ENCODE measurements at regions not wholly inside any gene's neighbourhood (a gene's known extent, or its start where the extent isn't known, plus 50 kb on each side); places are given as distances from the start of the nearest gene placed in this dataset.
"Not testable (repeated sequence)": the region's sequence is repeated elsewhere in the genome, so short reads cannot be mapped to it uniquely, and the experiment has no call there.

DNA sequence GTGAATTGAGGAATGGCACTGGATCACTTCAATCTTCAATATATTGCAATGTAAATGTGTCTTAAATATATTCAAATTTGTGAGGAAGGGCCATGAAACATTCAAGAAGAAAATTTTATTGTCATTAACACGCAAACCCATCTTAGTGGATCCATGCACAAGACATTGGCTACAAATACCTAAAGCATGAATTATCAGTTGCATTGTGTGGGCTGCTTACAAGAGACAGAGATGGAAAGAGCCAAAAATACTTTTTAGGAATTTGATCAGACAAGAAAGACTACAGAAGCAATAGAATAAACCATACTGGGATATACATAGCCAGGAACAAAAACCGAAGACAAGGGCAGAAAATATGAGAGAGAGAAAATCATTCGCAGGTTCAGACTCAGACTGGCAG lies 616.2 kb upstream of the GRIA3 start:
- no peak for DNase-seq (ENCODE audit: low read depth)

DNA sequence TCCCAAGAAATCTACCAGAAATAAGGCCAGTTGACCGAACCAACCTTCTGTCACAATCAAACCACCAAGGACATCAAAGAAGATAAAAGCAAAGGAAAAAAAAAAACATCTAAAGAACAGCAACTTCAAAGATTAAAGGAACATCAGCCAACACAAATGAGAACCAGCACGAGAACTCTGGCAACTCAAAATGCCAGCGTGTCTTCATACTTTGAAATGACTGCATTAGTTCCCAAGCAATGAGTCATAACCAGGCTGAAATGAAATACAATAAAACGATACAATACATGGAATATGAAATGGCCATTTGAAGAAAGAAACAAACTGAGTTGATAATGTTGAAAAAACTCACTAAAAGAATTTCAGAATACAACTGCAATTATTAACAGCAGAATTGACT lies 611.6 kb upstream of the GRIA3 start:
- no peak for DNase-seq (ENCODE audit: low read depth)

DNA sequence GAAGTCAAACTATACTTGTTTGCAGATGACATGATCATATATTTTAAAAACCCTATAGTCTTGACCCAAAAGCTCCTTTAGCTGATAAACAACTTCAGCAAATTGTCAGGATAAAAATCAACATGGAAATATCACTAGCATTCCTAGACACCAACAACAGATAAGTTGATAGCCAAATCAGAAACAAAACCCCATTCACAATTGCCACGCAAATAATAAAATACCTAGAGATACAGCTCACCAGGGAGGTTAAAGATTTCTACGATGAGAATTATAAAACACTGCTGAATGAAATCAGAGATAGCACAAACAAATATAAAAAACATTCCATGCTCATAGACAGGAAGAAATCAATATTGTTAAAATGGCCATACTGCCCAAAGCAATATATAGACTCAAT lies 605.0 kb upstream of the GRIA3 start:
- DNase-seq (ENCODE audit: low read depth): no peak

DNA sequence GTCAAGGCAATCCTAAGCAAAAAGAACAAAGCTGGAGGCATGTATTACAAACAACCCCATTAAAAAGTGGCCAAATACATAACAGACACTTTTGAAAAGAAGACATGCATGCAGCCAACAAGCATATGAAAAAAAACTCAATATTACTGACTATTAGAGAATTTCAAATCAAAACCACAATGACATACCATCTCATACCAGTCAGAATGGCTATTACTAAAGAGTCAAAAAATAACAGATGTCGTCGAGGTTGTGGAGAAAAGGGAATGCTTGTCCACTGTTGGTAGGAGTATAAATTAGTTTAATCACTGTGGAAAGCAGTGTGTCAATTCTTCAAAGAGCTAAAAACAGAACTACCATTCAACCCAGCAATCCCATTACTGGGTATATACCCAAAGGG lies 604.6 kb upstream of the GRIA3 start:
- DNase-seq (ENCODE audit: low read depth): no peak

DNA sequence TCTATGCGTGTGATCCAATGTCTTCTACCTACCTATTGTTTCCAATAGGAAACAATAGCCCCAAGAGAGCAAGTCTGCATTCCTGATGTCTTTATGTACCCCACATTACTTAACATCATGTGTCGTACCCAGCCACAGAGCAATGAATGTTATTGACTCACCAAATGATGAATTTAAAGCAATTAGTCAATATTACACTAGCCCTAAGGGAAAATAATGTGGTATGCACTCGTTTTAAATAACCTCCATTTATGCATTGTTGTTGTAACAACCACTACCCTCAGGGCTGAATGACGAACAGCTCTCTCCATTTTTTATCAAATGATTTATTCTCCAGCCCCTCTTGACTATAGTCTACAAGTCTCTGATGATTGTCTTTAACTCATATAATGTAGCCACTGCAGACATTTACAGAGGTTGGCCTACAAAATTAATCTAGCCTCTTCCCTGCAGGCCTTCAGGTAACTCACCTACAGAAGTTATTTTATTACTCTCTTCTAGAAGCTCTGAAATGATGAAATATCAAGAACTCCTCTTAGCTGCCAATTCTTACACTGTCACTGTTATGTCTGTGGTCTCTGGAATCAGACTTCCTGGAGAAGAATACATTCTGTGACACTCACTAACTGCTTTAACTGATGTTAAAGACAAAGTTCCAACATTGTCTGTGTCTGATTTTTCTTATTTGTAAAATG lies 601.7 kb upstream of the GRIA3 start:
- no peak for DNase-seq (ENCODE audit: low read depth)

DNA sequence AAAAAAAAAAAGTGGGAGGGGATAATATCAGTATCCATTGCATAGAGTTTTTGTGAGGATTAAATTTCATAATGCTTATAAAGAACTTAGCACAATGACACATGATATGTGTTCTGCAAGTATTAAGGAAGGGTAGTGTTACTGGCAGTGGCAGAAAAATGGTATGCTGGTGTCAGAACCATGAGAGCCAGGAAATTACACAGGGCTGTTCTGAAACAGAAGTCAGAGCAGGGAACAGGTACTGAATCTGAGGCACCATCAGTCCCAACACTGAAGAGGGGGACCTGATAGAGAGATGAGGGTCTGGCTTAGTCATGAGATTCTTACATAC lies 601.1 kb upstream of the GRIA3 start:
- DNase-seq (ENCODE audit: low read depth): no peak

DNA sequence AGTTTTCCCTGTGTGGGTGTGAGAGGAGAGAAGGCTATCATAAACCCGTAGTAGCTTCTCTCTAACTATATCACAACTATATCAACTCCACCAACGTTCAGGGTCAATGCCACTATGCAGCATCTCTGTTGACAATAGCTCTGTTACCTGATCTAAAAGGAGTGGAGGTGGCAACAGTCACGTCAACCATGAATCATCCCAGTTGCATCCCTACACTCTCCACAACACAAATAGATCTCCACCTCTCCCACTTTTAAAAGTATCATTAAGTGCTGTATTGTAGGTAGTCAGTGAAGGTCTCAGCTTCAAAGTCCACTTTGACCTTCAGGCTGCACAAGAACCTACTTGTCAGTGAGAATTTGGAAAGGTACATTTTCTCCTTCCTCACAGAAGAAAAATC lies 600.5 kb upstream of the GRIA3 start:
- no peak for DNase-seq (ENCODE audit: low read depth)

DNA sequence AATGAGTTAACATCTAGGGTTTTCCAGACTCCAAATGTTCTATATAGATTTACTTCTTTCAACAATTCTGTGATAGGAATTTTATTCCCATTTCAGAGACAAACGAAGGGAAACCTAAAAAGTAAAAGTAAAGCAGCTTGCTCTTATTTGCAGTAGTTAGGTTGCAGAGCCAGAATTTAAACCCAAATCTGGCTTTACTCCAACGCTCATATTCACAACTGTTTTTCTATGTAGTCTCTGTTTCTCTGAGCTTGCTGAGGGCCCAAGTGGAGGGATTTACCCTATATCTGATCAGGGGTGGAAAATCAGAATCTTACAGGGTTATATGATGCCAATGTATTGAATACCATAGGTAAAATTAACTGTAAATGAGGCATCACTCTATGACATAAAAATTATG lies 599.1 kb upstream of the GRIA3 start:
- no peak for DNase-seq (ENCODE audit: low read depth)

DNA sequence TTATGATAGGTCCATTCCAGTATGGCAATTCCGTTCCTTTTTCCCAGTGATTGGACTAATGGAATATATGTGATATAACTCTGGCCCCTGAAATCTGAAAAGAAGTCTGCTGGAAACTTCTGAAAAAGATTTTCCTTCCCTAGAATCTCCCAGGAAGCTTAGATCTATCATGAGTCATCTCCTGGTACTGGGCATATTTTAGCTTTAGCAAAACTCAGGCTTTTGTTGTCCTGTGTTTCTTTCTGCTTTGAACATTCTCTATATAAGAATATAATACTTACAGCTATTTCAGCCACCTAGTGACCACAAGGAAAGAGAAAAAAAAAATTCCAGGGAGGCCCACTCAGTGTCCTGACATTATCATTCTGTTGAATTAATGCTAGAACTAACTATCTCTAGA lies 597.2 kb upstream of the GRIA3 start:
- no peak for DNase-seq (ENCODE audit: low read depth)

DNA sequence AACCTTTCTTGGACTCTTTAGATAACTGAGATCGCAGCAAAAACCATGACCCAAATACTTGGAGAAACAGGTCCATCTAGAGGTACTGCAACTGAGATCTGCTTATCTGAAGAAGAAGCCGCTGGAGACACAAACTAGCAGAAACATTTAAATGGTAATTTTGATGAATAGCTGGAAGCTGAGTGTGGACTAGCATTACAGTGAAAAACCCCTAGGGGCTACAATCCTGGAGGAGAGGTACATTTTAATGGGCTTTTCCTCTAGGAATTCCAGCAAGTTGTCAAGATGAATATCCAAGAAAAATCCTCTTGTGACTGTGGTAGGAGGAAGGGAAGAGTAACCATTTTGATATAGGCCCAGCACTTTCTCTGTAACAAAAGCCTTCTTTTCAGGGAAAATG lies 592.5 kb upstream of the GRIA3 start:
- DNase-seq (ENCODE audit: low read depth): no peak

DNA sequence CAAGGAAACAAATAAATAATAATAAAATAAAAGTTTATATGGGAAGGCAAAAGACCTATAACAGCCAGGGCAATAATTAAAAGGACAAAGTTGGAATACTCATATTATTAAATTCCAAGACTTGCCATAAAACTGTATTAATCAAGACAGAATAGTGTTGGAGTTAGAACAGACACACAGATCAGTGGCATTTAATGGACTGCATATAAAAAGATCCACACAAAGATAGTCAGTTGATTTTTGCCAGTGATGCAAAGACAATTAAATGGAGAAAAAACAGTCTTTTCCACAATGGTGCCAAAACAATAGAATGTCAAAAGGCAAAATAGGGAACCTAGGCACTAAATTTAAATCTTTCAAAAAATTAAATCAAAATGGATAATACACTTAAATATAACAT lies 587.1 kb upstream of the GRIA3 start:
- DNase-seq (ENCODE audit: low read depth): no peak

DNA sequence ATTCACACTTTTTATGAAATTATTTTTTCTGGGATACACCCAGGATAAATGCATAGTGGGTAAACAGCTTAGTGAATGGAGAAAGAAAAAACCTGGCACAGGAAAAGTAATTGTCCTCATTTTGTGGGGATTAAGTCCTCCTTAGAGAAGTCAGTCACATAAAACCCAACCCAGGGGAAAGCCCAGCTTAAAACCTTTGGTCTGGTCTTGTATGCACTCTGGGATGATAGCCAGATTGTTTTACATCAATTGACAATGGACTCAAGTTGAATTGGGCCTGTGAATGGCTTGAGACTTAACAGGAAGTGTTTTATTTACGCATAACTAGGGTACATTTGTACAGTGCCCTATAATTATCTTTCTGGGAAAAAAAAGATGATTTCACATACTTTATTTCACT lies 561.3 kb upstream of the GRIA3 start:
- DNase-seq (ENCODE audit: low read depth): no peak

DNA sequence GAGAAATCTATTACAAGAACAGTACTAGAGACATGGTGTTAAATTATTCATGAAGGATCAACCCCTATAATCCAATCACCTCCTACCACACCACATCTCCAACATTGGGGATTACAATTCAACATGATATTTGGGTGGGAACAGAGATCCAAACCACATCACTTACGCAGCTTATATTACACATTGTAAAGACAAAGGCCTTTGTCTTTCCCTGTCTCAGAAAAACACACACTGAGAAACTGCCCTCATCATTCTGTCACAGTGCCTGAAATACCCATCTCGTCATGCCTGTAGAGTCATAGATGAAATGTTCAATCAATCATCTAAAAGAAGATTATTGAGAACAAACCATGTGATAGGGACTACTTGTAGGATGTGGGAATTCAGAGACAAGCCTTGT lies 558.8 kb upstream of the GRIA3 start:
- DNase-seq (ENCODE audit: low read depth): no peak

DNA sequence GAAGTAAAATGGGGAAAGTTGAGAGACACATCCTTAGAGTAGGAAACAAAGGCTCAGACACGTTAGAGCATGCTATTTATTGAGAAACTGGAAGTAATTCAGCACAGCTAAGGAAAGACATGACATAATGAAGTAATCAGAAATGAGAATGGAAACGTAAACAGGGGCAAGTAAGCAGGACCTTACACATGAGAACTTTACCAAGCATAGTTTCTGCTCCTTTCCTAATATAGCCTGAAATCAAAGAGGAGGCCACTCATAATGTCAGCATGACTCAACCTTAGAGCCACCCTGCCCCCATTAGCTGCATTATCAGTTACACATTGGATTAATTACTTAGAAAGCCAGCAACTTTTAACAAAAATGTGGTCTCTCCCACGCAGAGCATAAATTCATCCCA lies 558.3 kb upstream of the GRIA3 start:
- no peak for DNase-seq (ENCODE audit: low read depth)

DNA sequence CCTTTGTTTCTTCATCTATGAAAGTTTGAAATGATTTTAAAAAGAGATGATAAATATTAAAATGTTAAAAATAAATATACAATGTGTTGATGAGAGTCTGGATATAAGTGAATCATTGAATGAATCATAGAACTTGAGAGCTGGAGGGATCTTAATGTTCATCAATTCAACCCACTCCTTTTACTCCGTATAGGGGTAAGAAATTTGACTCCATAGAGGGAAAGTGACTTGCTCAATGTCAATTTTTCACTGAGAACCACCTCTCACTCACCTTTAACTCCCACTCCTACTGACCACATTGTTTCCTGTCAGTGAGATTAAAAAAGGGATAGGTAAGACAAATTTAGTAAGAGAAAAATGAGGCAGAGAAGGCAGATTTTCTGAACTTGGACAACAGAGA lies 557.2 kb upstream of the GRIA3 start:
- no peak for DNase-seq (ENCODE audit: low read depth)

DNA sequence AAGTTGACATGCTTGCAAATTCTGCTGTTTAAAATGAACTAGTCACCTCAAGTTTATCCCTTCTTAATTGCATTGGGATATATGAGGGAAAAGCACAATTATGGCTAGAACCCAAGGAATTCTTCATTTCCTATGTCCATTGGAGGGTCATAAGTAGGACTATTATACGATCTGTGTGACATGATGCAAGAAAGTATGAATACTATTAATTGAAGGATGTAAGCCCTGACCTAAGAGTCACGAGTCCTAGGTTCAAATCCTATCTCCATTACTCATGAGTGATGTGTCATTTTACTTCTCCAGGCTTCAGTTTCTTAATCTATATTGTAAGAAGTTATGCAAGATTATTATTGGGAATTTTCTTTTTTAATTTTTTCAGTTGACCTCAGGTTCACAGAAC lies 542.9 kb upstream of the GRIA3 start:
- DNase-seq (ENCODE audit: low read depth): no peak

DNA sequence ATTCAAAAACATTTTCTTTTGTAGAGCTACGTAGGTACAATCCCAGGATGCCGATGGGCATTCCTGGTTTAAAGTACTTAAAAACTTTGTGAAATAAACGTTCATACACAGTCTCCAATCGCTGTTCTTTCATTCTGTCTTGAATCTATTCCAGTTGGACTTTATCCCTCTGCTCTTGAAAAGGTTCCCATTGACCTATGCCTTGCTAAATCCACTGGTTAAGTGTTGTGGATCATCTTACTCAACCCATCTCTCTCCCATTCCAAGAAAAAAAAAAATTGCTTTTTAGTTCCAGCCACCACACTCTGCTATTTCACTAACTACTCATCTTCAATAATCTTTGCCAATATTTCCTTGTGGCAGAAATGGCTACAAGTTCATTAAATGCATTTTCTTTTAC lies 542.3 kb upstream of the GRIA3 start:
- no peak for DNase-seq (ENCODE audit: low read depth)

DNA sequence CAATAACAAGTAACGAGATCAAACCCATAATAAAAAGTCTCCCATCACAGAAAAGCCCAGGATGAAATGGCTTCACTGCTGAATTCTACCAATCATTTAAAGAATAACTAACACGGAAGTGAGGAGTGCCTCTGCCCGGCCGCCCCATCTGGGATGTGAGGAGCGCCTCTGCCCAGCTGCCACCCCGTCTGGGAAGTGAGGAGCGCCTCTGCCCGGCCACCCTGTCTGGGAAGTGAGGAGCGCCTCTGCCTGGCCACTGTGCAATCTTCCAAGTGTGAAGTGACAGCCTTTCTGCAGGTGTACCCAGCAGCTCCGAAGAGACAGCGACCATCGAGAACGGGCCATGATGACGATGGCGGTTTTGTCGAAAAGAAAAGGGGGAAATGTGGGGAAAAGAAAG lies 528.8 kb upstream of the GRIA3 start:
- DNase-seq (ENCODE audit: low read depth): not testable (repeated sequence)

DNA sequence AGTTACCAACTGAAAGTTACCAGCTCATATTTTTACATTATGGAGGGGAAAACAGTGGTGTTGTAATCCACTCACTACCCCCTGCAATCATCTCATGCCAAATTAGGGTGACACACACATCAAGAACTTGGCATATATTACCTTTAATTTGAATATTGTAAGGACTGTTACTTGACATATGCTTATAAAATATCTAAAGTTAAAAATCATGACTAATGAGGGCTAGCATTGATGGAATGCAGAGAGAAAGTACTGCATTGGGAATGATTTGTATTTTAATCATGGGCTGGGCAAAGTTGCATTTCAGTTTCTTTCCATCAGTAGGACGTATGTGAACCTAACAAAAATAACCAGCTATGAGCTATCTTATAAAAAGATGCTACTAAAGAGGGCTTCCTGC lies 517.5 kb upstream of the GRIA3 start:
- DNase-seq (ENCODE audit: low read depth): no peak

DNA sequence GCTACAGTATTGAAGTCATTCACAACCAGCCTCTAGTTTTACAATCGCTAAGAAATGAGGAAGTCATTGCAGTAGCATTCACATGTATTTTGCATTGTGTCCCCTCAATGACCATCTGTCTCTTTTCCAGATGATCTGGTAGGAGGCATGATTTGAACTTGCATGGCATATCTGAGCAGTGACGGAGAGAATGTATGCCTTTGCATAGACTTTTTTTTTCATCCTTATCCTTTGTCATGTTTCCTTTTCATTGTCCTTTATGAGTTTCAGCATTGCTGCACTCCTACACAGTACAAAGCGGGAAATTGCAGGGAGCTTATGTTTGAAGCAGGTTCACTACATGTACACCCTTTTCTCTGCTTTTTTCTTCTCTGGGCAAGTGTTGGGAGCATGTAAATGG lies 516.4 kb upstream of the GRIA3 start:
- no peak for DNase-seq (ENCODE audit: low read depth)

DNA sequence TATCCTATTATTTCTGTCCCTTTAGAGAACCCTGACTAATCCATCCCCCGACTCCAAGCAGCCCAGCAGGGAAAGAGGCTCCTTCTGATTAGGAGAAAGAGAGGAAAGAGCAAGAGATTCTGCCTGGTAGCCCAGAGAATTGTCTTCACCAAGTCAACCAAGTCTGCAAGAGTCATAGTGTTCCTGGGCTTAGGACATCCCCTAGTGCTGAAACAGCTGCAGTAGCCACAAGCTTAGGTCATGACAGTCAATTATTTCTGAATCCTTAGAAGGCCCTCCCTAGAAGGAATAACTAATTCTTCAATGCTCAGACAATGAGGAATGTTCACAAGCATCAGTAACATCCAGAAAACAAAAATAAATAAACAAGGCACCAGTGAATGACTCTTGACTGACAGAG lies 480.3 kb upstream of the GRIA3 start:
- DNase-seq (ENCODE audit: low read depth): no peak

DNA sequence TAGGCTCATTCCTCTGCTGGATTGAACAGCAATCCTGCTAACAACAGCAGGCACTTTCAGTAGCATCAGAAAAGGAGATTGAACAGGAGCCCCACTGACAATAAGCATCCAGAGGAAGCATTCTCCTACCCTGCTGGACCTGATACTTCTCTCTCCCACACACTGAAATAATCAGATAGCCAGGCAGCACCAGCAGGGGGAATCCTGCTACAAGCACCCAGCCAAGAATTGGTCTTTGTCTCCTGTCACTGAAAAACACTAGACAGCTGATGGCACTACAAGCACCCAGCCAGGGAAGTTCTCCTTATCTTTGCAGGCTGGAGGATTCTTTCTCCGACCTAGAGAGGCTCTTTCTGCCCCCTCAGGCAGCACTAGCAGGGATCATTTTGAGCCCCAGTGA lies 444.3 kb upstream of the GRIA3 start:
- no peak for DNase-seq (ENCODE audit: low read depth)

DNA sequence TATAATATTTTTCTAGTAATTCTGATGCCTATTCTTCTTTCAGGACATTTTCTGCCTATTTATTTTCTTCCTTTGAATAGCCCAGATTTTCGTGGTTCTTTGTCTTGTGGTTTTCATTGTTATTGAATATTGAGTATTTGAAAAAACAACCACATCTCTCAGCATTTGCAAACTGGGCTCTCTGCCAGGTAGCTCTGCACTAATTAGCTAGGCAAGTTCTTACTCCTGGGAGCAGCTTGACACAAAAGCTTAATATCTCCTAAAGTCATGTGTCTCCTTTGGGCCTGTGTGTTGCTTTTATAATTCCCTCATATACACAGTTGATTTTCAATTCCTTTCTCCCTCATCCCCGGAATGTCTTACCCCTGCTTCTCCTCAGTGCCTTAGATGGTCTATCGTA lies 413.5 kb upstream of the GRIA3 start:
- no peak for DNase-seq (ENCODE audit: low read depth)

DNA sequence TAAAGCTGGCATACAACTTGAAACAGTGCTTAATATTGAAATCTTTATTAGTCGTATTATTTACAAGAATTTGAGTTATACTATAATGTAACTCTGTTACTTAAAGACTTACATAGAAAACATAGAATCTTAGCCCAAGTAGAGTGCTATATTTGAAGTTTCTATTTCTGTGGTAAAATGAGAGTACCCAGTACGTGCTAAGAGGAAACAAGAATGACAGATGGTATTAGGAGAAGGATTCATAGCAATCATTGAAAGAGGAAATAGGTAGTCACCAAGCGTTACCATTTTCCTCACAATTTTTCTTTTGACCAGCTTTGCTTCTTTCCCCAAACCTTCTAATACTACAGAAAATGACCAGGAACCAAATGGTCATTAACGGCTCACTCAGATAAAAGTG lies 412.1 kb upstream of the GRIA3 start:
- no peak for DNase-seq (ENCODE audit: low read depth)

DNA sequence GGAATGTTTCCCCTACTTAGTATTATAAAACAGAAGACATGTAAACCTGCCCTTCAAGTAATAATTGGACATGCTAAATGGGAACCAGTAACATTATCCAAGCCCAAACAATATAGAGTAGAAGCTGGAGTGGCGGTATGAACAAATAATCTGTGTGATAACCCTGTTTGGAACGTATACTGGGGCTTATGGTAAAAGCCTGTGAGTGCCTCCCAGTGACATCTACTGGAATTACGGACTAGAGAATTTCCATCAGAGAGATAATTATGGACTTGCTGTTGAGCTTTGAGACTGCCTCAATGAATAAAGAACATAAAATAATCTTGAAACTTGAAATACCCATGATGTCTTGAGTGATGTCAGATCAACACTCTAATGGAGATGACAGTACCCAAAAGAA lies 406.3 kb upstream of the GRIA3 start:
- DNase-seq (ENCODE audit: low read depth): no peak
